Astrocyte of the spinal cord (primary cell): ENCODE measurements at regions not wholly inside any gene's neighbourhood (a gene's known extent, or its start where the extent isn't known, plus 50 kb on each side); places are given as distances from the start of the nearest gene placed in this dataset.
"Not testable (repeated sequence)": the region's sequence is repeated elsewhere in the genome, so short reads cannot be mapped to it uniquely, and the experiment has no call there.

Experiments
- DNase-seq: peaks from one replicate; pipeline ENCODE4 v3.0.0; 2011; ENCODE audit warnings: low read depth, low spot score
- H3K4me3 ChIP-seq: 2 replicates; pipeline ENCODE4 v1.5.1; 2011; ENCODE audit warnings: low read depth, mild to moderate bottlenecking, low read length, moderate library complexity
- in situ Hi-C: cut with HindIII; loops from 2 replicates; pipeline ENCODE4 v1.10.0; 2017; ENCODE audit warnings: low sequenced_read_pairs
- TF ChIP-seq, protein P1 (sequence below): IDR thresholded peaks from 2 replicates; pipeline ENCODE4 v1.5.1; 2012; ENCODE audit warnings: low read depth, mild to moderate bottlenecking, low read length, inconsistent platforms

DNA sequence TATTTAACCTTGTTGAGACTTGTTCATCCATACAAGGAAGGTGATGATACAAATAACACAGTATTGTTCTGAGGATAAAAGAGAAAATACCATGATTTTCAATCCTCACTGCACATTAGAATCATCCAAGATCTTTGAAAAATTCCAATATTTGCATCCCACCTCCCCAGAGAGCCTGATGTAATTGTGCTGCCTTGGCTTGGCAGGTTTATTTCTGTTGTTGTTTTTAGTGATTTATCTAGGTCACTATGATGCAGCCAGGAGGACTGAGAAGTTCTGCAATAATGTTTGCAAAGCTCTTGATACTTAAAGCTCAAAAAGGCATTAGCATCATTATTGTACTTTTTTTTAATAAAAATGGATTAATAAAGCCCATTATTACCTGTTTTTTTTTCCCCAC is 67.0 kb upstream of the NMUR2 start:
- no peak overlapping the region for H3K4me3 ChIP-seq
- in situ Hi-C loops = no loop called here
- DNase-seq = no peak
- TF ChIP-seq, protein P1, sequence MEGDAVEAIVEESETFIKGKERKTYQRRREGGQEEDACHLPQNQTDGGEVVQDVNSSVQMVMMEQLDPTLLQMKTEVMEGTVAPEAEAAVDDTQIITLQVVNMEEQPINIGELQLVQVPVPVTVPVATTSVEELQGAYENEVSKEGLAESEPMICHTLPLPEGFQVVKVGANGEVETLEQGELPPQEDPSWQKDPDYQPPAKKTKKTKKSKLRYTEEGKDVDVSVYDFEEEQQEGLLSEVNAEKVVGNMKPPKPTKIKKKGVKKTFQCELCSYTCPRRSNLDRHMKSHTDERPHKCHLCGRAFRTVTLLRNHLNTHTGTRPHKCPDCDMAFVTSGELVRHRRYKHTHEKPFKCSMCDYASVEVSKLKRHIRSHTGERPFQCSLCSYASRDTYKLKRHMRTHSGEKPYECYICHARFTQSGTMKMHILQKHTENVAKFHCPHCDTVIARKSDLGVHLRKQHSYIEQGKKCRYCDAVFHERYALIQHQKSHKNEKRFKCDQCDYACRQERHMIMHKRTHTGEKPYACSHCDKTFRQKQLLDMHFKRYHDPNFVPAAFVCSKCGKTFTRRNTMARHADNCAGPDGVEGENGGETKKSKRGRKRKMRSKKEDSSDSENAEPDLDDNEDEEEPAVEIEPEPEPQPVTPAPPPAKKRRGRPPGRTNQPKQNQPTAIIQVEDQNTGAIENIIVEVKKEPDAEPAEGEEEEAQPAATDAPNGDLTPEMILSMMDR = no peak

DNA sequence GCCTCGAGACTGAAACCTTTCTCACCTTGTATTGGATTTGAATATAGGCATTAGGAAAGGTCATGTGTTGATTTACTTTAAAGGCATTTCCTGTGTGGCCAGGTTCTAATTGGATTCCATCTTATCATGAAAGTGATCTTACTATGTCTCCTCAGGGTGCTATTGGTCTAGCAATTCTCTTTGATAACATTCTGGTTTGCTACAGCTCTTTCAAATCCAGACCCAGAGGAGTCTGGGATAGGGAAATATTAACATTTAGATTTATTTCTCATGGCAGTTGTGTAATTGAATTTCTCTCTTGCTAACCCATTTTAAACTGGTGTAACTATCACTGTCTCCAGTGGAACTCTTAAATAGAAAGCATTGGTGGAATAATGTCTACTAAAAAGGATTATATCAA is 69.9 kb upstream of the NMUR2 start:
- no peak overlapping the region for H3K4me3 ChIP-seq
- DNase-seq = no peak
- TF ChIP-seq, protein P1 = no peak
- in situ Hi-C loops = no loop called here

DNA sequence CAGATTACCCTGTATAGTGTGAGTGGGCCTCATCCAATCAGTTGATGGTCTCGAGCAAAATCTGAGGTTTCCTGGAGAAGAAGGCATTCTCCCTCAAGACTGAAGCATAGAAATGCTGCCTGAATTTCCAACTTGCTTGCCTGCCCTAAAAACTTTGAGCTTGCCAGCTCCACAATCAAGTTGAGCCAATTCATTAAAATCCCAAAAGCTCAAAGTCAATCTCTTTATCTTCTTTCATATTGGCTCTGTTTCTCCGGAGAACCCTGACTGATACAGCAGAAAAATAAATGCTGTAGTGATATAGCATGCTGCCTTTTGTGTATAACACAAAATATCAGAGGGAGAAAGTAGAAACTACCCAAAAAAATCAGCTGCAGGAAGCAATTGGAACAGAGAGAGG is 72.5 kb upstream of the NMUR2 start:
- in situ Hi-C loops = no loop called here
- TF ChIP-seq, protein P1 = no peak
- DNase-seq = no peak
- no peak overlapping the region for H3K4me3 ChIP-seq

DNA sequence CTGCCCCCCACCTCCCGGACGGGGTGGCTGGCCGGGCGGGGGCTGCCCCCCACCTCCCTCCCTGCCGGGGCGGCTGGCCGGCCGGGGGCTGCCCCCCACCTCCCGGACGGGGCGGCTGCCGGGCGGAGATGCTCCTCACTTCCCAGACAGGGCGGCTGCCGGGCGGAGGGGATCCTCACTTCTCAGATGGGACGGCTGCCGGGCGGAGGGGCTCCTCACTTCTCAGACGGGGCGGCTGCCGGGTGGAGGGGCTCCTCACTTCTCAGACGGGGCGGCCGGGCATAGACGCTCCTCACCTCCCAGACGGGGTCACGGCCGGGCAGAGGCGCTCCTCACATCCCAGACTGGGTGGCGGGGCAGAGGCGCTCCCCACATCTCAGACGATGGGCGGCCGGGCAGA is 74.8 kb upstream of the NMUR2 start:
- in situ Hi-C loops, H3K4me3 ChIP-seq, DNase-seq: not testable (repeated sequence)

DNA sequence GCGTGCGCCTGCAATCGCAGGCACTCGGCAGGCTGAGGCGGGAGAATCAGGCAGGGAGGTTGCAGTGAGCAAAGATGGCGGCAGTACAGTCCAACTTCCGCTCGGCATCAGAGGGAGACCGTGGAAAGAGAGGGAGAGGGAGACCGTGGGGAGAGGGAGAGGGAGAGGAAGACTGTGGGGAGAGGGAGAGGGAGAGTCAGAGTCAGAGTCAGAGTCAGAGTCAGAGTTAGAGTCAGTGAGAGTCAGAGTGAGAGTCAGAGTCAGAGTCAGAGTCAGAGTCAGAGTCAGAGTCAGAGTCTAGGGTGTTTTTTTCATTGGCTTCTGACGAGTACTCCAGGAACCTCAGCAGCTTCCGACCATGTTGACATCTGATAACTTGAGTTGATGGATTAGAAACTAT is 75.6 kb upstream of the NMUR2 start:
- in situ Hi-C loops, DNase-seq, H3K4me3 ChIP-seq: not testable (repeated sequence)

DNA sequence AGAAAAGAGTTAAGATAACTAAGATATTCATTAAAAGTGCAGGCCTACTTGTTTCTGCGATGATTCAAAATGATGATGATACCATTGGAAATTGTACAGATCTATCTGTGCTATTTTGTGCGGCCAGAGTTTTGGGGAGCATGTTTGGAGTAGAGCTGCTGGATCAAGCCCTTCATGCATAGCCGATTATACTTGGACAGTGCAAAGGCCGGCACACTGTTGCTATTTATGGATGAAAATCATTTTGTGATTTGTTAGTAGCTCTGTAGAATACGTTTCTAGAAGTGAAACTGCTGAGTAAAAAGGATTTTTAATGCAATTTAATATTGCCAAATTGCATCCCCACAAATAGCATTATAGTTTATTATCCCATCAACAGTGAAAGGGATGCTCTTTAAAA is 82.1 kb upstream of the NMUR2 start:
- TF ChIP-seq, protein P1 = no peak
- no peak for DNase-seq
- in situ Hi-C loops = no loop called here
- no peak overlapping the region for H3K4me3 ChIP-seq

DNA sequence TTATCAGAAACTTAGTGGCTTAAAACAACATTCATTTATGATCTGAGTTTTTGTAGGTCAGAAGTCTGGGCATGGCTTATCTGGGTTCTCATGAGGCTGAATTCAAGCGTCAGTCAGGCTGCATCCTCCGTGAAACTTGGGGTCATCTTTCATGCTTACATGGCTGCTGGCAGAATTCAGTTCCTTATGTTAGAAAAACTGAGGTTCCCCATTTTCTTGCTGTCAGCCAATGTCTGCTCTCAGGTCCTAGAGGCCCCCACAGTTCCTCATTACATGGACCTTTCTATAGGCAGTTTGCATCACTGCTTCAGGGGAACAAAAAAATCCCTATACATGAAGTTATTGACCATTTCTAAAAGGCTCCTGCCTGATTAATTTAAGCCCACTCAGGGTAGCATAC is 83.8 kb upstream of the NMUR2 start:
- no peak overlapping the region for H3K4me3 ChIP-seq
- TF ChIP-seq, protein P1 = no peak
- DNase-seq = no peak
- in situ Hi-C loops = no loop called here

DNA sequence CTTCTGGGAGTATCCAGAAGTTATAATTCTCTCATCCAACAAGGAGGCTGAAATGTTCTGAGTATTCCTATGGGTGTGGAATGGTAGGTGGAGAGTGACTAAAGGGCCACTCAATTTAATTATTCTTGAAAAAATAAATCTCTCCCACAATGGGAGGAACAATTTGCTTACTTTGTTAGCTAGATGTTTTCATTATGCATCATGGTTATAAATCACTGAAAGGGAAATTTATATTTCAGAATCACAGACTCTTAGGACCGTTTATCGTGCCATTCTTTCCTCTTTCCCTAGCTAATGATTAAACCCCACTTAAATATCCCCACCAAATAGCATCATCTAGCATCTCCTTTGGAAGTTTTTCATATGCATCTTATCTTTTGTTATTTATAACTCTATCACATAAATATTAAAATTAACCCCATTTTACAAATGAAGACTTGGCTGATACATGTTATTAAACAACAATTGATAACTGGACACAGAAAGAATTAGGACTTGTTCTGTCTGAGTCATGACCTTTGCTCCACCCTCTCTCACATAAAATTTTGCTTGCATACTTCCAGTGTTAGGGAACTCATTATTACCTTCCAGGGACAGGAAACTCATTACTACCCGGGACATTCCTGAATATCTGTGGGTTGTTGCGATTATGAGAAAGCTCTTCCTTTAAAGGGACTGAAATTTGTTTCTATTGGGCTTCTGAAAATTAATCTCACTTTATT is 94.9 kb upstream of the NMUR2 start:
- in situ Hi-C loops = no loop called here

More for the DNA sequence above, 94.9 kb upstream of the NMUR2 start:
- H3K4me3 ChIP-seq = no peak overlapping the region
- no peak for DNase-seq
- TF ChIP-seq, protein P1 = no peak
